PC-9 (cell line): ENCODE measurements at regions not wholly inside any gene's neighbourhood (a gene's known extent, or its start where the extent isn't known, plus 50 kb on each side); places are given as distances from the start of the nearest gene placed in this dataset.
"Not testable (repeated sequence)": the region's sequence is repeated elsewhere in the genome, so short reads cannot be mapped to it uniquely, and the experiment has no call there.

Experiments
- BruUV-seq: library from RNA; stranded (reverse); fragments of 400-500 nt; replicated peaks from 2 replicates; lab custom pipeline; 2021; lab: Mats Ljungman, UMichigan
- CTCF ChIA-PET: fragments of 300-600 bp; sonication (Branson Sonifier 250); formaldehyde crosslinking; loops from one replicate; lab custom pipeline; 2022; ENCODE audit warnings: antibody characterized with exemption; lab: Charles Lee
- POLR2A ChIA-PET: fragments of 300-600 bp; sonication (Branson Sonifier 250); formaldehyde crosslinking; loops from one replicate; lab custom pipeline; 2022; ENCODE audit warnings: antibody characterized with exemption; ENCODE audit not compliant: unreplicated experiment; lab: Charles Lee
- DNase-seq, 2 experiments: peaks; one replicate each; pipeline versions ENCODE4 v3.0.0 to v3.0.0-alpha.2; 2015 to 2022; ENCODE audit warnings: mixed read lengths in 1 of 2
- H2AFZ ChIP-seq: fragments of 200-600 bp; sonication (generic); 2 replicates; pipeline ENCODE4 v1.8.1; 2017; ENCODE audit warnings: antibody characterized with exemption
- H3F3A ChIP-seq: fragments of 200-600 bp; sonication (generic); 2 replicates; pipeline ENCODE4 v1.8.1; 2017; ENCODE audit warnings: antibody characterized with exemption, mild to moderate bottlenecking, low read depth; ENCODE audit not compliant: insufficient read depth
- H3K27ac ChIP-seq: fragments of 200-600 bp; sonication (generic); 2 replicates; pipeline ENCODE4 v1.6.1; 2016; ENCODE audit warnings: mixed run types
- H3K27me3 ChIP-seq: fragments of 200-600 bp; sonication (generic); 2 replicates; pipeline ENCODE4 v1.6.1; 2016; ENCODE audit warnings: low read depth, mixed run types; ENCODE audit not compliant: insufficient read depth
- H3K36me3 ChIP-seq: fragments of 200-600 bp; sonication (generic); 2 replicates; pipeline ENCODE4 v1.6.1; 2016; ENCODE audit warnings: low read depth, mixed run types
- H3K4me1 ChIP-seq: fragments of 200-600 bp; sonication (generic); replicated peaks from 2 replicates; pipeline ENCODE4 v1.6.1; 2016; ENCODE audit warnings: mixed run types; ENCODE audit not compliant: insufficient read depth
- H3K4me2 ChIP-seq: fragments of 200-600 bp; sonication (generic); 2 replicates; pipeline ENCODE4 v1.6.1; 2017; ENCODE audit warnings: mixed run types
- H3K4me3 ChIP-seq: fragments of 200-600 bp; sonication (generic); 2 replicates; pipeline ENCODE4 v1.6.1; 2016; ENCODE audit warnings: mixed run types
- H3K79me2 ChIP-seq: fragments of 200-600 bp; sonication (generic); 2 replicates; pipeline ENCODE4 v1.6.1; 2017; ENCODE audit warnings: low read depth, mixed run types
- H3K9me2 ChIP-seq: fragments of 200-600 bp; sonication (generic); 2 replicates; pipeline ENCODE4 v1.8.1; 2017; ENCODE audit warnings: mild to moderate bottlenecking; ENCODE audit not compliant: insufficient read depth
- H3K9me3 ChIP-seq: fragments of 200-600 bp; sonication (generic); 2 replicates; pipeline ENCODE4 v1.8.1; 2016; ENCODE audit warnings: low read depth; ENCODE audit not compliant: insufficient read depth
- H4K20me1 ChIP-seq: fragments of 200-600 bp; sonication (generic); 2 replicates; pipeline ENCODE4 v1.8.1; 2017; ENCODE audit not compliant: insufficient read depth
- CTCF ChIP-seq: fragments of 200-600 bp; sonication (generic); conservative IDR thresholded peaks from 2 replicates; pipeline ENCODE4 v1.6.1; 2017; ENCODE audit warnings: mixed run types, antibody characterized with exemption, mild to moderate bottlenecking, moderate library complexity
- EZH2 ChIP-seq: fragments of 200-600 bp; sonication (generic); IDR thresholded peaks from 2 replicates; pipeline ENCODE4 v1.8.0; 2017; ENCODE audit warnings: antibody characterized with exemption, low read depth
- intact Hi-C: fragments of 100-400 bp; cut with micrococcal nuclease; formaldehyde crosslinking; loops from one replicate; pipeline ENCODE4 v1.10.0; 2022; ENCODE audit not compliant: unreplicated experiment

GRCh38 chrX:19213610-19214152 is 91.4 kb upstream of the ADGRG2 start:
- no peak overlapping the region for H3K4me2 ChIP-seq
- H4K20me1 ChIP-seq = no peaks in the 10 kb centered on the region
- POLR2A ChIA-PET = no interaction called here
- H3F3A ChIP-seq = no peaks in the 10 kb centered on the region
- no peak for TF ChIP-seq CTCF
- no peak for TF ChIP-seq EZH2
- no peaks in the 10 kb centered on the region for H3K9me2 ChIP-seq
- H3K27ac ChIP-seq = no peak overlapping the region
- peaks cover 27% of the 10 kb centered on the region; the same call in 1 of the 2 replicates for H3K27me3 ChIP-seq
- no peaks in the 10 kb centered on the region for H3K9me3 ChIP-seq
- CTCF ChIA-PET = no interaction called here
- H2AFZ ChIP-seq = no peak overlapping the region
- no peak for DNase-seq
- intact Hi-C loops = no loop called here
- H3K36me3 ChIP-seq = no peaks in the 10 kb centered on the region
- no peaks in the 10 kb centered on the region for H3K4me1 ChIP-seq
- BruUV-seq = no TSS peak
- no peak overlapping the region for H3K4me3 ChIP-seq
- no peaks in the 10 kb centered on the region for H3K79me2 ChIP-seq

DNA sequence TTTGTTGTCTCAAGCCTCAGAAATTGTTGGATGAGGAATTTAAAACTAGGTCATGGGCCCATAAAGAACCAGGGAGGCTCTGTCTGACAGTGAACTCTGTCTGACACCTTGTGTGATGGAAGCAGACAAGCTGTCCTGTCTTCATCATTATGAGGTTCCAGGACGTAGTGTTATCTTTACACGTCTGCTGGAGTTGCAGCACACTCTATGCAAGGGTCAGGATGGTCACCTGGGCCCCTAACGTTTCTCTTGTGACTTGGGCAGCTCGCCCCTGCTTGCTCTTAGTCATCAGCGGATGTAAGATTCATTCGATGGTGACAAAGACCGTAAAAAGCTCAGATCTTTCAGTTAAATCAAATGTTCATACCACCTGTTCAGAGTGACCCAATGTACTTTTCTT is 92.0 kb upstream of the ADGRG2 start:
- no peaks in the 10 kb centered on the region for H3K79me2 ChIP-seq
- no peaks in the 10 kb centered on the region for H3K9me3 ChIP-seq
- intact Hi-C loops = no loop called here
- no peaks in the 10 kb centered on the region for H3F3A ChIP-seq
- H3K36me3 ChIP-seq = no peaks in the 10 kb centered on the region
- H4K20me1 ChIP-seq = no peaks in the 10 kb centered on the region
- peaks cover 27% of the 10 kb centered on the region; the same call in 1 of the 2 replicates for H3K27me3 ChIP-seq
- no TSS peak for BruUV-seq
- no peak overlapping the region for H3K4me3 ChIP-seq
- CTCF ChIA-PET = no interaction called here
- H3K4me2 ChIP-seq = no peak overlapping the region
- H3K9me2 ChIP-seq = no peaks in the 10 kb centered on the region
- no peak for TF ChIP-seq EZH2
- TF ChIP-seq CTCF = no peak
- no peak overlapping the region for H3K27ac ChIP-seq
- POLR2A ChIA-PET = no interaction called here
- no peaks in the 10 kb centered on the region for H3K4me1 ChIP-seq
- no peak overlapping the region for H2AFZ ChIP-seq
- DNase-seq = no peak

- Histone ChIP-seq H3K9me3 (no peaks in the 10 kb centered on the region), H3K4me3 (no peak overlapping the region), H3K27ac (no peak overlapping the region), H4K20me1 (no peaks in the 10 kb centered on the region), H3K36me3 (no peaks in the 10 kb centered on the region), H3K9me2 (no peaks in the 10 kb centered on the region), H3K27me3 (peaks cover 5% of the 10 kb centered on the region; the same call in 1 of the 2 replicates), H3F3A (no peaks in the 10 kb centered on the region), H3K4me1 (no peaks in the 10 kb centered on the region), H3K4me2 (no peak overlapping the region), H2AFZ (no peak overlapping the region), H3K79me2 (no peaks in the 10 kb centered on the region)
- POLR2A ChIA-PET = no interaction called here
- CTCF ChIA-PET = no interaction called here
- no peak for TF ChIP-seq EZH2
- TF ChIP-seq CTCF = no peak; the same call in 1 of the 2 replicates
- no TSS peak for BruUV-seq
- DNase-seq = peak in 1 of 2 experiments; percentile 1
- intact Hi-C loops = loop anchor here (5.0 kb wide), 1 partner anchor 834 kb away; no protein-coding TSS in a partner anchor
Measured at GRCh38 chrX:19225909-19226308, 103.6 kb upstream of the ADGRG2 start.

DNA sequence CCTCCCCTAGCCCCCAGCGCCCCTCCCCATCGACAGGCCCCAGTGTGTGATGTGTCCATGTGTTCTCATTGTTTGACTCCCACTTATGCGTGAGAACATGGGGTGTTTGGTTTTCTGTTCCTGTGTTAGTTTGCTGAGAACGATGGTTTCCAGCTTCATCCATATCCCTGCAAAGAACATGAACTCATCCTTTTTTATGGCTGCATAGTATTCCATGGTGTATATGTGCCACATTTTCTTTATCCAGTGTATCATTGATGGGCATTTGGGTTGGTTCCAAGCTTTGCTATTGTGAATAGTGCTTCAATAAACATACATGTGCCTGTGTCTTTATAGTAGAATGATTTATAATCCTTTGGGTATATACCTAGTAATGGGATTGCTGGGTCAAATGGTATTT is 107.6 kb upstream of the ADGRG2 start:
- H2AFZ ChIP-seq, POLR2A ChIA-PET, H3K4me2 ChIP-seq, BruUV-seq, H4K20me1 ChIP-seq, H3K79me2 ChIP-seq, H3K9me3 ChIP-seq, DNase-seq, H3F3A ChIP-seq, H3K9me2 ChIP-seq, H3K27me3 ChIP-seq, H3K4me3 ChIP-seq, H3K4me1 ChIP-seq, CTCF ChIA-PET, H3K36me3 ChIP-seq, H3K27ac ChIP-seq: not testable (repeated sequence)
- intact Hi-C loops = loop anchor here (5.0 kb wide), 1 partner anchor 838 kb away; no protein-coding TSS in a partner anchor
